Vagina (tissue), 2 donors: ENCODE measurements at regions not wholly inside any gene's neighbourhood (a gene's known extent, or its start where the extent isn't known, plus 50 kb on each side); places are given as distances from the start of the nearest gene placed in this dataset.

Experiments used
- DNase-seq, 2 donors: peaks; one replicate each; pipeline ENCODE4 v3.0.0-alpha.2; 2017; ENCODE audit errors: extremely low spot score in 2 of 2
- H3K27ac ChIP-seq: fragments of 200-600 bp; sonication (generic); one replicate; pipeline ENCODE4 v1.5.1; 2019
- H3K27me3 ChIP-seq: fragments of 200-600 bp; sonication (generic); one replicate; pipeline ENCODE4 v1.5.1; 2019
- H3K36me3 ChIP-seq, 2 donors: fragments of 200-600 bp; sonication (generic); one replicate each; pipeline ENCODE4 v1.5.1; 2017 to 2019
- H3K4me1 ChIP-seq: fragments of 200-600 bp; sonication (generic); one replicate; pipeline ENCODE4 v1.5.1; 2019
- H3K4me3 ChIP-seq, 2 donors: fragments of 200-600 bp; sonication (generic); 1 replicate in 1 of 2; 2 replicates in 1 of 2; pipeline ENCODE4 v1.5.1; 2016 to 2019
- H3K9me3 ChIP-seq: fragments of 200-600 bp; sonication (generic); one replicate; pipeline ENCODE4 v1.5.1; 2019
- POLR2A ChIP-seq, 2 donors: fragments of 450-650 bp; IDR thresholded peaks; one replicate each; pipeline ENCODE4 v1.6.1; 2017; ENCODE audit warnings: antibody characterized with exemption in 2 of 2, mild to moderate bottlenecking in 2 of 2, moderate library complexity in 2 of 2
- POLR2AphosphoS5 ChIP-seq, 2 donors: sonication (generic); formaldehyde crosslinking; IDR thresholded peaks; one replicate each; pipeline ENCODE4 v1.9.0; 2017; ENCODE audit warnings: antibody characterized with exemption in 2 of 2, mild to moderate bottlenecking in 2 of 2, low read depth in 1 of 2; ENCODE audit not compliant: insufficient read depth in 1 of 2
- intact Hi-C: fragments of 100-400 bp; cut with DNase I; formaldehyde crosslinking; loops from one replicate; pipeline ENCODE4 v1.15.1; 2023
- TF ChIP-seq, protein P1 (sequence below), 3 experiments: fragments of 450-650 bp in 2 of 3; fragments of 200-600 bp in 1 of 3; sonication (generic) in 1 of 3; IDR thresholded peaks; one replicate each; pipeline ENCODE4 v1.5.1; 2017 to 2019; ENCODE audit warnings: antibody characterized with exemption in 3 of 3, mild to moderate bottlenecking in 2 of 3, moderate library complexity in 2 of 3

GRCh38 chr9:126556560-126557250 lies 57.0 kb upstream of the LMX1B start:
- intact Hi-C loops = loop anchor here (5.0 kb wide), 1 partner anchor 54 kb away; no protein-coding TSS in a partner anchor
- Histone ChIP-seq H3K4me1 (no peaks in the 10 kb centered on the region), H3K27ac (no peak overlapping the region), H3K4me3 (no peak overlapping the region), H3K9me3 (no peaks in the 10 kb centered on the region), H3K36me3 (no peaks in the 10 kb centered on the region), H3K27me3 (no peaks in the 10 kb centered on the region)
- no peak for TF ChIP-seq POLR2A (IDR thresholded peaks at IDR 0.05)
- TF ChIP-seq, protein P1, sequence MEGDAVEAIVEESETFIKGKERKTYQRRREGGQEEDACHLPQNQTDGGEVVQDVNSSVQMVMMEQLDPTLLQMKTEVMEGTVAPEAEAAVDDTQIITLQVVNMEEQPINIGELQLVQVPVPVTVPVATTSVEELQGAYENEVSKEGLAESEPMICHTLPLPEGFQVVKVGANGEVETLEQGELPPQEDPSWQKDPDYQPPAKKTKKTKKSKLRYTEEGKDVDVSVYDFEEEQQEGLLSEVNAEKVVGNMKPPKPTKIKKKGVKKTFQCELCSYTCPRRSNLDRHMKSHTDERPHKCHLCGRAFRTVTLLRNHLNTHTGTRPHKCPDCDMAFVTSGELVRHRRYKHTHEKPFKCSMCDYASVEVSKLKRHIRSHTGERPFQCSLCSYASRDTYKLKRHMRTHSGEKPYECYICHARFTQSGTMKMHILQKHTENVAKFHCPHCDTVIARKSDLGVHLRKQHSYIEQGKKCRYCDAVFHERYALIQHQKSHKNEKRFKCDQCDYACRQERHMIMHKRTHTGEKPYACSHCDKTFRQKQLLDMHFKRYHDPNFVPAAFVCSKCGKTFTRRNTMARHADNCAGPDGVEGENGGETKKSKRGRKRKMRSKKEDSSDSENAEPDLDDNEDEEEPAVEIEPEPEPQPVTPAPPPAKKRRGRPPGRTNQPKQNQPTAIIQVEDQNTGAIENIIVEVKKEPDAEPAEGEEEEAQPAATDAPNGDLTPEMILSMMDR (IDR thresholded peaks at IDR 0.05) = no peak
- no peak for TF ChIP-seq POLR2AphosphoS5 (IDR thresholded peaks at IDR 0.05; ENCODE audit: insufficient read depth in 1 of 2, low read depth in 1 of 2)
- no peak for DNase-seq

DNA sequence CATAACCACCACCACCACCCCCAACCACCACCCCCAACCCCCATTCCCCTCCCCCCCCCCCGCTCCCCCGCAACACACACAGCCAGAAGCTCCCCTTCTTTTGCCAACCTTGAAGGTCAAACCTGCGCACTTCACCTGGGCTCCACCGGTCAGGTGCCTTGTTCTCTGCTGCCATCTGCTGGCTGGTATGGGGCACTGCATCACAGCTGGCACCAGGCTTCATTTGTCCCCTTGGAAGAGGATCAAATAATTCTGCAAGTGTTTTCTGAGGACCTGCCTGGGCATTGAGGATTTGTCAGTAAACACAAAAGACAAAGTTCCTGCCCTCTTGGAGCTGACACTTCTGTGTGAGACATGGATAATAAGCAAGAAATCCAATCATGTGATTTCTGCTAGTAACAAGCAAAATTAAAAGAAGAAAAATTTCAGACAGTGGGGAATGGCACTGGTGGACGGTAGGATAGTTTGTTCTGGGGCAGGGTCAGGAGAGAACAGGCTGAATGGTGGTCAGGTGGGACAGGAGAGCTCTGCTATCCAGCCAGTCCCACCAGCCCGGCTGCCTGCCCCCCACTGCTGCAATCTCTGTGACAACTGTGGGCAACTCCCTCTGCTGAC lies 55.6 kb upstream of the LMX1B start:
- DNase-seq = no peak
- no peaks in the 10 kb centered on the region for H3K9me3 ChIP-seq
- no peaks in the 10 kb centered on the region for H3K36me3 ChIP-seq
- intact Hi-C loops = loop anchor here (5.0 kb wide), 1 partner anchor 56 kb away; no protein-coding TSS in a partner anchor
- H3K4me1 ChIP-seq = no peaks in the 10 kb centered on the region
- no peak overlapping the region for H3K27ac ChIP-seq
- H3K4me3 ChIP-seq = no peak overlapping the region
- H3K27me3 ChIP-seq = no peaks in the 10 kb centered on the region
- TF ChIP-seq, protein P1 (IDR thresholded peaks at IDR 0.05) = peak; percentile 76 to 87 (median 86)
- TF ChIP-seq POLR2AphosphoS5 (IDR thresholded peaks at IDR 0.05; ENCODE audit: insufficient read depth in 1 of 2, low read depth in 1 of 2) = no peak

- H3K4me3 ChIP-seq = no peak overlapping the region
- no peaks in the 10 kb centered on the region for H3K27me3 ChIP-seq
- intact Hi-C loops = loop anchor here (5.0 kb wide), 1 partner anchor 57 kb away; no protein-coding TSS in a partner anchor
- H3K36me3 ChIP-seq = no peaks in the 10 kb centered on the region
- H3K9me3 ChIP-seq = no peaks in the 10 kb centered on the region
- TF ChIP-seq POLR2AphosphoS5 (IDR thresholded peaks at IDR 0.05; ENCODE audit: insufficient read depth in 1 of 2, low read depth in 1 of 2) (no peak), POLR2A (IDR thresholded peaks at IDR 0.05) (no peak)
- TF ChIP-seq, protein P1 (IDR thresholded peaks at IDR 0.05) = no peak
- no peak overlapping the region for H3K27ac ChIP-seq
- no peak for DNase-seq
- H3K4me1 ChIP-seq = no peaks in the 10 kb centered on the region
These were observed 54.4 kb upstream of the LMX1B start for GRCh38 chr9:126559296-126559695.

GRCh38 chr9:126561582-126561981 lies 52.1 kb upstream of the LMX1B start:
- H3K27ac ChIP-seq = no peak overlapping the region
- no peak overlapping the region for H3K4me3 ChIP-seq
- no peaks in the 10 kb centered on the region for H3K27me3 ChIP-seq
- DNase-seq = no peak
- no peaks in the 10 kb centered on the region for H3K9me3 ChIP-seq
- intact Hi-C loops = no loop called here
- H3K36me3 ChIP-seq = no peaks in the 10 kb centered on the region
- TF ChIP-seq, protein P1 (IDR thresholded peaks at IDR 0.05) = no peak
- TF ChIP-seq POLR2A (IDR thresholded peaks at IDR 0.05) (no peak), POLR2AphosphoS5 (IDR thresholded peaks at IDR 0.05; ENCODE audit: insufficient read depth in 1 of 2, low read depth in 1 of 2) (no peak)
- no peaks in the 10 kb centered on the region for H3K4me1 ChIP-seq

DNA sequence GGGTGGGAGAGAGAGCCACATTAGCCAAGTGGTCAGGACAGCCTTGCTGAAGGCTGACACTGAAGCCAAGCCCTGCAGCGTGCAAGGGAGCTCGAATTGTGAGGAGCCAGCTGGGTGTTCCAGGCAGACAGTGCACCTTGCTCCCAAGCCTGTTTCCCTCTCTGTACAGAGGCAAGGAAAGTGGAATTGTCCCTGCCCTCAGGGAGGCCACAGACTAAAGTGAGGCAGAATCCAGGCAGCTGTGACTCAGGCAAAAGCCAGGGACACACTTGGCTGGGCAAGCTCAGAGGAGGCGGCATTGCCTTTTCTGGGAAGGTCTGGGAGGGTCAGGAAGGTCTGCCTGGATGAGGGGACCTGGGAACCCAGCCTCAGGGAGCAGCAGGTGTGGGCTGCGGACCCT lies 50.2 kb upstream of the LMX1B start:
- intact Hi-C loops = no loop called here
- TF ChIP-seq POLR2AphosphoS5 (IDR thresholded peaks at IDR 0.05; ENCODE audit: insufficient read depth in 1 of 2, low read depth in 1 of 2) (no peak), POLR2A (IDR thresholded peaks at IDR 0.05) (no peak)
- TF ChIP-seq, protein P1 (IDR thresholded peaks at IDR 0.05) = no peak
- Histone ChIP-seq H3K4me1 (no peaks in the 10 kb centered on the region), H3K9me3 (no peaks in the 10 kb centered on the region), H3K27me3 (no peaks in the 10 kb centered on the region), H3K4me3 (no peak overlapping the region), H3K36me3 (no peaks in the 10 kb centered on the region), H3K27ac (no peak overlapping the region)
- no peak for DNase-seq
